OCI-LY7 (cell line): ENCODE measurements at regions not wholly inside any gene's neighbourhood (a gene's known extent, or its start where the extent isn't known, plus 50 kb on each side); places are given as distances from the start of the nearest gene placed in this dataset.

Source experiments
- EZH2phosphoT487 ChIP-seq: fragments of 200-600 bp; sonication (generic); IDR thresholded peaks from 2 replicates; pipeline ENCODE4 v1.6.1; 2018; ENCODE audit warnings: low read depth, borderline replicate concordance, mild to moderate bottlenecking, mixed run types, antibody characterized with exemption, low read length, moderate library complexity, mixed read lengths
- TF ChIP-seq, protein P1 (sequence below): fragments of 200-600 bp; sonication (generic); conservative IDR thresholded peaks from 2 replicates; pipeline ENCODE4 v1.5.1; 2014; ENCODE audit warnings: mild to moderate bottlenecking, antibody characterized with exemption, low read length, moderate library complexity, mixed read lengths

DNA sequence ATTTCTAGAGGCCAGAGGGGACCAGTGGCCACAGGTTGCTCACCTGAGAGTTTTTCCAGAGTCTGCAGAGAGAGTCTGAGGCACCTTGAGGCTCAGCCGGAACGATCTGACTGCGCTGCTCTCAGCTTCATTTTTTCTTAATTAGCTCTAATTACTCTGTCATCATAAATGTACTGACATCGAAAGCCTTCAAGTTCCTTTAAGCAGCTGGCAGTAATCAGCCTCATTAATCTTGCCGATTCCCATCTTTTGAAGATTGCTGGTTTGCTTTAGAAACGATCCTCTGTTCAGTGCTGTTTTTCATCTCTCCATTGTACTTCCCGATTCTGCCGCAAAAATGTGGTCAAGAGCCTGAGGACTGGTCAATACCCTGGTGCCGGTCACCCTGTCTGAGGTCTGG, 454.7 kb downstream of the TYW1 start:
- TF ChIP-seq, protein P1, sequence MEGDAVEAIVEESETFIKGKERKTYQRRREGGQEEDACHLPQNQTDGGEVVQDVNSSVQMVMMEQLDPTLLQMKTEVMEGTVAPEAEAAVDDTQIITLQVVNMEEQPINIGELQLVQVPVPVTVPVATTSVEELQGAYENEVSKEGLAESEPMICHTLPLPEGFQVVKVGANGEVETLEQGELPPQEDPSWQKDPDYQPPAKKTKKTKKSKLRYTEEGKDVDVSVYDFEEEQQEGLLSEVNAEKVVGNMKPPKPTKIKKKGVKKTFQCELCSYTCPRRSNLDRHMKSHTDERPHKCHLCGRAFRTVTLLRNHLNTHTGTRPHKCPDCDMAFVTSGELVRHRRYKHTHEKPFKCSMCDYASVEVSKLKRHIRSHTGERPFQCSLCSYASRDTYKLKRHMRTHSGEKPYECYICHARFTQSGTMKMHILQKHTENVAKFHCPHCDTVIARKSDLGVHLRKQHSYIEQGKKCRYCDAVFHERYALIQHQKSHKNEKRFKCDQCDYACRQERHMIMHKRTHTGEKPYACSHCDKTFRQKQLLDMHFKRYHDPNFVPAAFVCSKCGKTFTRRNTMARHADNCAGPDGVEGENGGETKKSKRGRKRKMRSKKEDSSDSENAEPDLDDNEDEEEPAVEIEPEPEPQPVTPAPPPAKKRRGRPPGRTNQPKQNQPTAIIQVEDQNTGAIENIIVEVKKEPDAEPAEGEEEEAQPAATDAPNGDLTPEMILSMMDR, result no peak
- no peak for TF ChIP-seq EZH2phosphoT487
